ENCODE measurements at regions not wholly inside any gene's neighbourhood (a gene's known extent, or its start where the extent isn't known, plus 50 kb on each side); places are given as distances from the start of the nearest gene placed in this dataset.
A peak's percentile ranks its signal among the peaks of the same experiment; 100 is the strongest.

DNA sequence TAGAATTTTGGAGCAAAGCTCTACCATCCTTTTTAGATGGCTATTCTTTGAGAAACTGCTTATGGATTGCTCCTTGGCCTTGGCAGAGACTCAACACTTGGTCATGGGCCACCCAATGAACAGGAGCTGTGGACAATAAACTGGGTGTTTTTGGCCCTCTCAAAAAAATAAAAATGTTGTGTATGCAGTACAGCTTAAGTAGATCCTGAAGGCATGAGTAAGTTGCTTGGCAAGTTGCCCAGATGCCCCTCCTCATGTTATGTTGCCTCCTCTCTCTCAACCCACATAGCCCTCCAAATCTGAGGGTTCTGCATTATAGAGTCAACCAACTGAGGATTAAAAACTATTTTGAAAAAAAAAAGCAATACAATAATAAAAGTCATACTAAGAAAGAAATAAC is 124.9 kb downstream of the ATP23 start:
- H3K9me3 ChIP-seq: no peaks in the 10 kb centered on the region
- peak; percentile 13 for DNase-seq
- TF ChIP-seq, protein P1, sequence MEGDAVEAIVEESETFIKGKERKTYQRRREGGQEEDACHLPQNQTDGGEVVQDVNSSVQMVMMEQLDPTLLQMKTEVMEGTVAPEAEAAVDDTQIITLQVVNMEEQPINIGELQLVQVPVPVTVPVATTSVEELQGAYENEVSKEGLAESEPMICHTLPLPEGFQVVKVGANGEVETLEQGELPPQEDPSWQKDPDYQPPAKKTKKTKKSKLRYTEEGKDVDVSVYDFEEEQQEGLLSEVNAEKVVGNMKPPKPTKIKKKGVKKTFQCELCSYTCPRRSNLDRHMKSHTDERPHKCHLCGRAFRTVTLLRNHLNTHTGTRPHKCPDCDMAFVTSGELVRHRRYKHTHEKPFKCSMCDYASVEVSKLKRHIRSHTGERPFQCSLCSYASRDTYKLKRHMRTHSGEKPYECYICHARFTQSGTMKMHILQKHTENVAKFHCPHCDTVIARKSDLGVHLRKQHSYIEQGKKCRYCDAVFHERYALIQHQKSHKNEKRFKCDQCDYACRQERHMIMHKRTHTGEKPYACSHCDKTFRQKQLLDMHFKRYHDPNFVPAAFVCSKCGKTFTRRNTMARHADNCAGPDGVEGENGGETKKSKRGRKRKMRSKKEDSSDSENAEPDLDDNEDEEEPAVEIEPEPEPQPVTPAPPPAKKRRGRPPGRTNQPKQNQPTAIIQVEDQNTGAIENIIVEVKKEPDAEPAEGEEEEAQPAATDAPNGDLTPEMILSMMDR (IDR thresholded peaks at IDR 0.05; ENCODE audit: low read depth, low read length): no peak
- H3K4me3 ChIP-seq (ENCODE audit: low read depth, low read length): no peak overlapping the region
- no peaks in the 10 kb centered on the region for H3K27me3 ChIP-seq
- no peaks in the 10 kb centered on the region for H3K36me3 ChIP-seq
- no peaks in the 10 kb centered on the region for H3K4me1 ChIP-seq

DNA sequence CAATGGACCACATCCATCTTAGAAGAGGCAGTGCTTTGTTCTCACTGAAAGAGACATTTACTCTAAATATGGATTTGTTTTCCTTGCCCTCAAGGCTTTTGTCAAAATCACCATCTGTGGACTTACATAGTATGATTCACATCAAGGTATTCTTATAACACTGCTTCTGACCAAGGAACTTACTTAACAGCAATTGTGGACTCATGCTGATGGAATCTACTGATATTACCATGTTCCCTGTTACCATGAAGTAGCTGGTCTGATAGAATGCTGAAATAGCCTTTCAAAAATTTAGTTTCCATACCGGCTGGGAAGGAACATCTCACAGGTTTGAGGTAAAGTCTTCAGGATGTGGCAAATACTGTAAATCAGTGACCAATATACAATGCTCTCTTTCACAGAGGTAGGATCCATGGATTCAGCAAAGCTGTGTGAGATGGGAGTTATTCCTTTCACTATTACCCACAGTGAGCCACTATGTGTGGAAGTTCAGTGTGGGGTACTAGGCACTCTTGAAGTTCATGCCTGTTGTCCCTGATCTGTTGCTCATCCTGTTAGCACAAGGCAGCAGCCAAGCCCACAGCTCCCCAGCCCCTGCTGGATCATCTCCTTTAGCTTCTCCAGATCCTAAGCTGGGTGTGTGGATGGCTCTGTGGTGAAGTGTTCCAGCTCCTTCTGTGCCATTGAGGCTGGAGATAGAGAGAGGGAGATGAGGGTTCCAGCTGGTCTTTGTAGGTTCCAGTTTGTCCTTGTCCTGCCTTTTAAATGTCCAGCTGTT is 126.4 kb downstream of the ATP23 start:
- TF ChIP-seq, protein P1 (IDR thresholded peaks at IDR 0.05; ENCODE audit: low read depth, low read length): no peak
- no peaks in the 10 kb centered on the region for H3K4me1 ChIP-seq
- no peak for DNase-seq
- no peak overlapping the region for H3K4me3 ChIP-seq (ENCODE audit: low read depth, low read length)
- H3K36me3 ChIP-seq: no peaks in the 10 kb centered on the region
- no peaks in the 10 kb centered on the region for H3K27me3 ChIP-seq
- no peaks in the 10 kb centered on the region for H3K9me3 ChIP-seq

DNA sequence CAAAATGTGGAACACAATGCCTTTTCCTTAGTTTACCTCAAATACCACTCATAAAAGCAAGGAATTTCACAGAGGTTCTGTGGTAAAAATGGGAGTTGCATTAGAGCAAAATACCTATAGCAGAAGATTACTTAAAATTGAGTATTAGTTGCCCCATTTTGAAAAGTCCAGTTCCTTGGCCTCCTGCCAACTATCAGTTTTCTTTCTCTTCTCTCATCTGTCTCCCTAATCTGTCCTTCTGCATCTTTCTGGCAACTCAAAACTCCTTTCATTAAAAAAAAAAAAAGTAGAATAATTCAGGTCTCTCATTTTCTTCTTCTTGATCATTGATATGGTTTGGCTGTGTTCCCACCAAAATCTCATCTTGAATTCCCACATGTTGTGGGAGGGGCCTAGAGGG is 127.3 kb downstream of the ATP23 start:
- H3K9me3 ChIP-seq: no peaks in the 10 kb centered on the region
- H3K4me1 ChIP-seq: no peaks in the 10 kb centered on the region
- DNase-seq: no peak

DNA sequence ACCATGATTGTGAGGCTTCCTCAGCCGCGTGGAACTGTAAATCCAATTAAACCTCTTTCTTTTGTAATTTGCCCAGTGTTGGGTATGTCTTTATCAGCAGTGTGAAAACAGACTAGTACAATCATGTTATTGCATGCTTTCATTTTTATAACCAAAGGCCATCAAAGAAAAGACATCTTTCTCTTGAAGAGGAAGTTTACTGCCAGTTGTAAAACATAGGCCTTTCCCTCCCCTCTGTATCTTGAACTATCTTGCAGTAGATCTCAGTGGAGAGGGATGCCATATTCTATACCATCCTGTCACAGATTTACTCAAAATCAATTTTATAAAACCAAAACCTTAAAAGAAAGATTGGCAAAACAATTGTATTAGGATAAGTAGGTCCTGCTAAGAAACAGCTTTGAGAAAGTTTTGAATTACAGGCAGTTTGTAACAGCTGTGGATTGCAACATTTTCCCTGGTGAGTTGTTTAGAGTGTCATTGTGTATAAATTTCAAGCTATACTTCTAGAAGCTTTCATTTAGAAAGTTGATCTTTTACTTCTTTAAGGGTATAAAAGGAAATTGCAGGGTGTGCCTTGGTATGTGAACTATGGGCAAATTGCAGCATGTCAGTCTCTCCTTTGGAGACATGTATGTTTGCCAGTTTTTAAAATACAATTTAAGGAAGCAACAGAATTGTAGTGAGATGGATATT is 128.0 kb downstream of the ATP23 start:
- no peak for DNase-seq
- no peak overlapping the region for H3K4me3 ChIP-seq (ENCODE audit: low read depth, low read length)

More for the DNA sequence above, 127.3 kb downstream of the ATP23 start:
- Histone ChIP-seq H3K27me3 (no peaks in the 10 kb centered on the region), H3K4me3 (ENCODE audit: low read depth, low read length) (no peak overlapping the region), H3K36me3 (no peaks in the 10 kb centered on the region)
- TF ChIP-seq, protein P1 (IDR thresholded peaks at IDR 0.05; ENCODE audit: low read depth, low read length): no peak

DNA sequence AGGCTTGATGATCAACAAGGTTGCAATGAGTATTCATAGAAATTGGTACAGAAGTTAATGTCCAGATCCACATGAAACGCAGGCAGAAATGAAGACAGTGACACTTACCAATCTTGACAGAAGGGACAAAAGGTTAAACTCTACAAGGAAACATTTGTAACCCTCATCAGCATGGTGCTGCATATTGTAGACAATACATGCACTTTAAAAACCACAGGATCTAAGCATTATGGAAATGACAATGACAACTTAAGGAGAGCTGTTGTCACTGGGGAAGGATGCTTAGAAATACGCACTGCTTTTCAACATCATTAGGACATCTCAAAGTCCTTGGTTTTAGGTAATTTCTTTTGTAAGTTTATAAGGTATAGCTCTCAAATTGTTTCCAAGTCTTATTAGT is 130.6 kb downstream of the ATP23 start:
- H3K4me3 ChIP-seq (ENCODE audit: low read depth, low read length): no peak overlapping the region
- TF ChIP-seq, protein P1 (IDR thresholded peaks at IDR 0.05; ENCODE audit: low read depth, low read length): no peak
- no peak for DNase-seq
- no peaks in the 10 kb centered on the region for H3K4me1 ChIP-seq
- H3K36me3 ChIP-seq: no peaks in the 10 kb centered on the region
- no peaks in the 10 kb centered on the region for H3K9me3 ChIP-seq
- no peaks in the 10 kb centered on the region for H3K27me3 ChIP-seq

More for the DNA sequence above, 128.0 kb downstream of the ATP23 start:
- H3K4me1 ChIP-seq: no peaks in the 10 kb centered on the region
- no peaks in the 10 kb centered on the region for H3K36me3 ChIP-seq
- no peaks in the 10 kb centered on the region for H3K27me3 ChIP-seq
- TF ChIP-seq, protein P1 (IDR thresholded peaks at IDR 0.05; ENCODE audit: low read depth, low read length): no peak
- no peaks in the 10 kb centered on the region for H3K9me3 ChIP-seq

DNA sequence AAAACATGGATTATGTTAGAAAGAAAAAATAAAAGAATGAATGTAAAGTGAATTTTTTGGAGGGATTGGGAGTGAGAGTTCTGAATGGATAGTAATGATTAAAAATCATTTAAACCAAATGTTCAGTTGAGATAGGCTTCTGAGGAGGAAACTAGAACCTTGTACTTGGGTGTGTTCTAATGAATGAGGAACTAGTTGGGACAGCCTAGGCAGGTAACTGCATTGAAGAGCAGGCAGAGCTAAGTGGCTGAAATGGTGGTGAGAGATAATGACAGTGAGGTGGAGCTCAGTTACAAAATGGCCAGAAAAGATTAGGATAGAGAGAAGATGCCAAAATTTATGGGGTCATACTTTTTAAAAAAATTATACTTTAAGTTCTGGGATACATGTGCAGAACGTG is 132.9 kb downstream of the ATP23 start:
- TF ChIP-seq, protein P1 (IDR thresholded peaks at IDR 0.05; ENCODE audit: low read depth, low read length): no peak
- no peaks in the 10 kb centered on the region for H3K9me3 ChIP-seq
- H3K4me3 ChIP-seq (ENCODE audit: low read depth, low read length): no peak overlapping the region
- DNase-seq: no peak
- no peaks in the 10 kb centered on the region for H3K36me3 ChIP-seq
- H3K27me3 ChIP-seq: no peaks in the 10 kb centered on the region
- no peaks in the 10 kb centered on the region for H3K4me1 ChIP-seq

Data from BE2C (cell line).